ENCODE measurements at regions not wholly inside any gene's neighbourhood (a gene's known extent, or its start where the extent isn't known, plus 50 kb on each side); places are given as distances from the start of the nearest gene placed in this dataset.

- H3K4me2 ChIP-seq (ENCODE audit: insufficient read depth, low read length): no peak overlapping the region
- no peaks in the 10 kb centered on the region for H3K4me1 ChIP-seq (ENCODE audit: insufficient read depth, low read length)
- H3K79me2 ChIP-seq (ENCODE audit: insufficient read depth, low read length): no peaks in the 10 kb centered on the region
- no peak for DNase-seq
- H4K20me1 ChIP-seq (ENCODE audit: insufficient read depth, low read length): no peaks in the 10 kb centered on the region
- no peaks in the 10 kb centered on the region for H3K9me3 ChIP-seq (ENCODE audit: insufficient read depth, low read length, severe bottlenecking)
- no peak overlapping the region for H2AFZ ChIP-seq (ENCODE audit: low read depth, low read length)
- no peaks in the 10 kb centered on the region for H3K36me3 ChIP-seq (ENCODE audit: insufficient read depth, low read length)
- ATAC-seq (ENCODE audit: insufficient read depth, low read depth): no peak
- TF ChIP-seq EZH2 (IDR thresholded peaks at IDR 0.05; ENCODE audit: borderline replicate concordance, low read depth, low read length, severe bottlenecking): no peak
- TF ChIP-seq, protein P1, sequence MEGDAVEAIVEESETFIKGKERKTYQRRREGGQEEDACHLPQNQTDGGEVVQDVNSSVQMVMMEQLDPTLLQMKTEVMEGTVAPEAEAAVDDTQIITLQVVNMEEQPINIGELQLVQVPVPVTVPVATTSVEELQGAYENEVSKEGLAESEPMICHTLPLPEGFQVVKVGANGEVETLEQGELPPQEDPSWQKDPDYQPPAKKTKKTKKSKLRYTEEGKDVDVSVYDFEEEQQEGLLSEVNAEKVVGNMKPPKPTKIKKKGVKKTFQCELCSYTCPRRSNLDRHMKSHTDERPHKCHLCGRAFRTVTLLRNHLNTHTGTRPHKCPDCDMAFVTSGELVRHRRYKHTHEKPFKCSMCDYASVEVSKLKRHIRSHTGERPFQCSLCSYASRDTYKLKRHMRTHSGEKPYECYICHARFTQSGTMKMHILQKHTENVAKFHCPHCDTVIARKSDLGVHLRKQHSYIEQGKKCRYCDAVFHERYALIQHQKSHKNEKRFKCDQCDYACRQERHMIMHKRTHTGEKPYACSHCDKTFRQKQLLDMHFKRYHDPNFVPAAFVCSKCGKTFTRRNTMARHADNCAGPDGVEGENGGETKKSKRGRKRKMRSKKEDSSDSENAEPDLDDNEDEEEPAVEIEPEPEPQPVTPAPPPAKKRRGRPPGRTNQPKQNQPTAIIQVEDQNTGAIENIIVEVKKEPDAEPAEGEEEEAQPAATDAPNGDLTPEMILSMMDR (IDR thresholded peaks at IDR 0.05; ENCODE audit: borderline replicate concordance, extremely low read depth, low read length, poor library complexity, severe bottlenecking): no peak
- no peak overlapping the region for H3K9ac ChIP-seq (ENCODE audit: low read depth, low read length)
- H3K27ac ChIP-seq (ENCODE audit: low read length): no peak overlapping the region
- H3K4me3 ChIP-seq (ENCODE audit: low read depth in 1 of 2, low read length in 2 of 2): no peak overlapping the region
- no peaks in the 10 kb centered on the region for H3K27me3 ChIP-seq (ENCODE audit: insufficient read depth, low read length, poor library complexity)
Measured at GRCh38 chr3:6180171-6180570, 680.7 kb upstream of the GRM7 start.

DNA sequence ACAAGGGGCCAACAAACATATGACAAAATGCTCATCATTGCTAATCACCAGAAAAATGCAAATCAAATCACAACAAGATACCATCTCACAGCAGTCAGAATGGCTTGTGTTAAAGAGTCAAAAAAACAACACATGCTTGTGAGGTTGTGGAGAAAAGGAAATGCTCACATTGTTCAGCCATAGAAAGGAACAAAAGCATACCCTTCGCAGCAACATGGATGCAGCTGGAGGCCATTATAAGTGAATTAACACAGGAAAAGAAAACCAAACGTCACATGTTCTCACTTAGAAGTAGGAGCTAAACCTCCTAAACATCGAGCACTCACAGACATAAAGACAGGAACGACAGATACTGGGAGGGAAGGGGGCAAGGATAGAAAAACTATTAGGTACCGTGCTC, 678.4 kb upstream of the GRM7 start:
- Histone ChIP-seq H3K27ac (ENCODE audit: low read length) (no peak overlapping the region), H3K27me3 (ENCODE audit: insufficient read depth, low read length, poor library complexity) (no peaks in the 10 kb centered on the region), H3K4me3 (ENCODE audit: low read depth in 1 of 2, low read length in 2 of 2) (no peak overlapping the region), H2AFZ (ENCODE audit: low read depth, low read length) (no peak overlapping the region), H3K9me3 (ENCODE audit: insufficient read depth, low read length, severe bottlenecking) (no peaks in the 10 kb centered on the region), H3K4me1 (ENCODE audit: insufficient read depth, low read length) (no peaks in the 10 kb centered on the region), H3K9ac (ENCODE audit: low read depth, low read length) (no peak overlapping the region), H3K4me2 (ENCODE audit: insufficient read depth, low read length) (no peak overlapping the region), H4K20me1 (ENCODE audit: insufficient read depth, low read length) (no peaks in the 10 kb centered on the region), H3K36me3 (ENCODE audit: insufficient read depth, low read length) (no peaks in the 10 kb centered on the region), H3K79me2 (ENCODE audit: insufficient read depth, low read length) (no peaks in the 10 kb centered on the region)
- ATAC-seq (ENCODE audit: insufficient read depth, low read depth) (no peak), DNase-seq (no peak)
- TF ChIP-seq EZH2 (IDR thresholded peaks at IDR 0.05; ENCODE audit: borderline replicate concordance, low read depth, low read length, severe bottlenecking): no peak
- TF ChIP-seq, protein P1 (IDR thresholded peaks at IDR 0.05; ENCODE audit: borderline replicate concordance, extremely low read depth, low read length, poor library complexity, severe bottlenecking): no peak

DNA sequence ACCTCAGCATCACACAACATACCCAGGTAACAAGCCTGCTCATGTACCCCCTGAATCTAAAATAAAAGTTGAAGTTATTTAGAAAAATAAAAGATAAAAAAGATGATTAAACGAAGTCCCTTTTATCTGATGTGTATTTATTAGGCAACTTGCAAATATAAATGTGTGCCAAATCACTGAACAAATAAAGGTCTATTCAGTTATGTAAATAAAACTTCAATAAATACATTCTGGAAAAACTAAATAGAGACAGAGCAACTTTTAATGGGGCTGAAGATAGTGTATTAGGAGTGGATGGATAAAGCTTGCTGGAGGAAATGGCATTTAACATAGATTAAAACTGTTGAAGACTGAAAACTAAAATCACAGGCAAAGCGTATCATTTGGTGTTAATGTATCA, 678.0 kb upstream of the GRM7 start:
- H3K9ac ChIP-seq (ENCODE audit: low read depth, low read length): no peak overlapping the region
- no peak overlapping the region for H2AFZ ChIP-seq (ENCODE audit: low read depth, low read length)
- H3K36me3 ChIP-seq (ENCODE audit: insufficient read depth, low read length): no peaks in the 10 kb centered on the region
- no peak for TF ChIP-seq EZH2 (IDR thresholded peaks at IDR 0.05; ENCODE audit: borderline replicate concordance, low read depth, low read length, severe bottlenecking)
- TF ChIP-seq, protein P1 (IDR thresholded peaks at IDR 0.05; ENCODE audit: borderline replicate concordance, extremely low read depth, low read length, poor library complexity, severe bottlenecking): no peak
- no peak for ATAC-seq (ENCODE audit: insufficient read depth, low read depth)
- H3K9me3 ChIP-seq (ENCODE audit: insufficient read depth, low read length, severe bottlenecking): no peaks in the 10 kb centered on the region
- no peak for DNase-seq
- H3K79me2 ChIP-seq (ENCODE audit: insufficient read depth, low read length): no peaks in the 10 kb centered on the region
- no peaks in the 10 kb centered on the region for H3K4me1 ChIP-seq (ENCODE audit: insufficient read depth, low read length)
- no peaks in the 10 kb centered on the region for H4K20me1 ChIP-seq (ENCODE audit: insufficient read depth, low read length)
- H3K27ac ChIP-seq (ENCODE audit: low read length): no peak overlapping the region
- H3K4me3 ChIP-seq (ENCODE audit: low read depth in 1 of 2, low read length in 2 of 2): no peak overlapping the region
- no peaks in the 10 kb centered on the region for H3K27me3 ChIP-seq (ENCODE audit: insufficient read depth, low read length, poor library complexity)
- no peak overlapping the region for H3K4me2 ChIP-seq (ENCODE audit: insufficient read depth, low read length)

GRCh38 chr3:6189384-6189783, 671.5 kb upstream of the GRM7 start:
- no peak for DNase-seq
- TF ChIP-seq EZH2 (IDR thresholded peaks at IDR 0.05; ENCODE audit: borderline replicate concordance, low read depth, low read length, severe bottlenecking): no peak
- TF ChIP-seq, protein P1 (IDR thresholded peaks at IDR 0.05; ENCODE audit: borderline replicate concordance, extremely low read depth, low read length, poor library complexity, severe bottlenecking): no peak
- no peak overlapping the region for H3K9ac ChIP-seq (ENCODE audit: low read depth, low read length)

More at GRCh38 chr3:6189384-6189783, 671.5 kb upstream of the GRM7 start:
- H3K4me2 ChIP-seq (ENCODE audit: insufficient read depth, low read length): no peak overlapping the region
- H3K4me1 ChIP-seq (ENCODE audit: insufficient read depth, low read length): no peaks in the 10 kb centered on the region
- no peaks in the 10 kb centered on the region for H4K20me1 ChIP-seq (ENCODE audit: insufficient read depth, low read length)
- no peaks in the 10 kb centered on the region for H3K79me2 ChIP-seq (ENCODE audit: insufficient read depth, low read length)
- no peaks in the 10 kb centered on the region for H3K27me3 ChIP-seq (ENCODE audit: insufficient read depth, low read length, poor library complexity)
- H3K36me3 ChIP-seq (ENCODE audit: insufficient read depth, low read length): no peaks in the 10 kb centered on the region
- H2AFZ ChIP-seq (ENCODE audit: low read depth, low read length): no peak overlapping the region
- ATAC-seq (ENCODE audit: insufficient read depth, low read depth): no peak
- no peak overlapping the region for H3K27ac ChIP-seq (ENCODE audit: low read length)
- H3K4me3 ChIP-seq (ENCODE audit: low read depth in 1 of 2, low read length in 2 of 2): no peak overlapping the region
- no peaks in the 10 kb centered on the region for H3K9me3 ChIP-seq (ENCODE audit: insufficient read depth, low read length, severe bottlenecking)

Measured in DND-41 (cell line).